ENCODE measurements at regions not wholly inside any gene's neighbourhood (a gene's known extent, or its start where the extent isn't known, plus 50 kb on each side); places are given as distances from the start of the nearest gene placed in this dataset.
"Not testable (repeated sequence)": the region's sequence is repeated elsewhere in the genome, so short reads cannot be mapped to it uniquely, and the experiment has no call there.

DNA sequence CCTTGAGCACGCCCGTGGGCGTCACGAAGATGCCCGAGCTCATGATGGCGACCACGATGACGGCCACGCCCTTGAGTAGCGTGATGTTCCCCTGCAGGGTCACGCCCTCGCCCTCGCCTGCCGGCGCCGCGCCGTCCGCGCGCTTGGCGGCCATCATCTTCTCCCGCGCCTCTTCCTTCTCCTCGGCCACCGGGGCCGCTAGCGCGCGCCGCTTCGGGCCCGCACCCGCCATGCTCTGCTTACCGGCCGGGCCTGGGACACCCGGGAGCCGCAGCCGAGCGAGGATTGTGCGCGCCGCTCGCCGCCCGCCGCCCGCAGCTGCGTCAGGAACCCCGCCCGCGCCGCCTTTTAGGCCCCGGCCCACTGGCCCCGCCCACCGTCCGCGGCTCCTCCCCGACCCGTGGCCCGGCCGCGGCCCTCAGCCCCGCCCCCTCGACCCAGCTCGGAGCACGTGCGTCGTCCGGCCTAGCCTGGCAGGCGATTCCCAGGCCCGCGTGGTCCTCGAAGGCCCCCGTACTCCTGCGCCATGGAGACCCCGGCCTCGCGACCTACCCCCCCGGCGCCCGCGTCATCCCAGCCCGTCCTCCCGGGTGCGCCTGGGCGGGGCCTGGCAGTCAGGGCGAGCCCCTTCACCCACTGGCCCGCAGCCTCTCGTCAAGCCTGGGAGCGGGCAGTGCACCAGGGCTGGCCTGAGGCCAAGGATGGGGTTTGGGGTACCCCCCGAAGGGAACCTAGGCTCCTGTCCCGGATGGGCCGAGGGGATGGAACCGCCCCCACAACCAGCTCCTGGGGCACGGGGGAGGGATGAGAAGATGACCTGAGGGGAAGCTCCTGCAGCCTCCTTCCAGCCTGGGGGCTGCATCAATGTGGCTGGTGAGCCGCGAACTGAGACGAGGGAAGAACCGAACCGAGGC is 79.0 kb upstream of the METTL9 start (continued):
- TF ChIP-seq BACH1 (IDR thresholded peaks at IDR 0.05; ENCODE audit: borderline replicate concordance) (peak; percentile 87), TCF12 (IDR thresholded peaks at IDR 0.05; ENCODE audit: low read depth, low read length) (0 out of 2 replicates have a peak, but pooled peaks have one; percentile 8), MEF2B (IDR thresholded peaks at IDR 0.05; ENCODE audit: partially characterized antibody, poor library complexity, severe bottlenecking) (peak; percentile 40), LARP7 (IDR thresholded peaks at IDR 0.05) (0 out of 2 replicates have a peak, but pooled peaks have one; percentile 40), IKZF1 (conservative IDR thresholded peaks at IDR 0.05) (0 out of 2 replicates have a peak, but pooled peaks have one; percentile 47), POLR2A (IDR thresholded peaks at IDR 0.05; ENCODE audit: low read depth, low read length) (peak; percentile 75), ASH2L (IDR thresholded peaks at IDR 0.05; ENCODE audit: borderline replicate concordance, low read depth) (peak; percentile 83; the same call in 1 of the 2 replicates), DPF2 (IDR thresholded peaks at IDR 0.05) (peak; percentile 57; the same call in 1 of the 2 replicates), POLR2AphosphoS2 (IDR thresholded peaks at IDR 0.05; ENCODE audit: low read depth, low read length) (peak; percentile 39; the same call in 1 of the 2 replicates), TCF3 (IDR thresholded peaks at IDR 0.05; ENCODE audit: borderline replicate concordance, insufficient read depth, low read depth, low read length) (peak; percentile 31; the same call in 1 of the 2 replicates), HDAC6 (IDR thresholded peaks at IDR 0.05; ENCODE audit: unreplicated experiment) (peak; percentile 77), SMARCA5 (IDR thresholded peaks at IDR 0.05) (0 out of 2 replicates have a peak, but pooled peaks have one; percentile 37), RB1 (IDR thresholded peaks at IDR 0.05; ENCODE audit: borderline replicate concordance) (peak; percentile 23; the same call in 1 of the 2 replicates), SRF (IDR thresholded peaks at IDR 0.05; ENCODE audit: low read depth in 2 of 2, low read length in 2 of 2) (0 out of 4 replicates have a peak, but pooled peaks of 1 of the 2 experiments have one; percentile 19)
- TF ChIP-seq, protein P1, sequence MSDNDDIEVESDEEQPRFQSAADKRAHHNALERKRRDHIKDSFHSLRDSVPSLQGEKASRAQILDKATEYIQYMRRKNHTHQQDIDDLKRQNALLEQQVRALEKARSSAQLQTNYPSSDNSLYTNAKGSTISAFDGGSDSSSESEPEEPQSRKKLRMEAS (IDR thresholded peaks at IDR 0.05; ENCODE audit: low read depth, low read length), result peak; percentile 87
- TF ChIP-seq, protein P2, sequence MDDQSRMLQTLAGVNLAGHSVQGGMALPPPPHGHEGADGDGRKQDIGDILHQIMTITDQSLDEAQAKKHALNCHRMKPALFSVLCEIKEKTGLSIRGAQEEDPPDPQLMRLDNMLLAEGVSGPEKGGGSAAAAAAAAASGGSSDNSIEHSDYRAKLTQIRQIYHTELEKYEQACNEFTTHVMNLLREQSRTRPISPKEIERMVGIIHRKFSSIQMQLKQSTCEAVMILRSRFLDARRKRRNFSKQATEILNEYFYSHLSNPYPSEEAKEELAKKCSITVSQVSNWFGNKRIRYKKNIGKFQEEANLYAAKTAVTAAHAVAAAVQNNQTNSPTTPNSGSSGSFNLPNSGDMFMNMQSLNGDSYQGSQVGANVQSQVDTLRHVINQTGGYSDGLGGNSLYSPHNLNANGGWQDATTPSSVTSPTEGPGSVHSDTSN (IDR thresholded peaks at IDR 0.05; ENCODE audit: insufficient replicate concordance, low read depth, low read length), result peak; percentile 9

DNA sequence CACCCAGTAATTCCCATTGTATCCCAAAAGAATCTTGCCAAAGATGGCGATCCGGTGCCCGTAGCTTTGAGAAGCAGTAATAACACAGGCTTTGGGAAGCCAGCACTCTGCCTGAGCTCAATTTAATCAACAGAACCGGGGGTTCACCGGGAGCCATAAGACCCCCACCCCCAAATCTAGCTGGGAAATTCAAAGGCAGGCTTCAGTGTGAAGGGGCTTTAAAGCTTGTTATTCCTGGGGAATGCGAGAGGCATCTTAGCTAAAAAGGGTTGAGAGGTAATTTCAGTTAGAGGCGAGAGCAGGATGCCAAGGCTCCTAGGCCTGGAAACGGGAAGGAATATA is 78.4 kb upstream of the METTL9 start:
- intact Hi-C loops (cut with micrococcal nuclease; ENCODE audit: unreplicated experiment); SMC1A ChIA-PET (ENCODE audit: uncharacterized antibody, unreplicated experiment); CTCF ChIA-PET; ATAC-seq; H3K4me3 ChIP-seq; in situ Hi-C loops (cut with MboI); DNase-seq (ENCODE audit: low read depth, low spot score); H4K20me1 ChIP-seq (ENCODE audit: control insufficient read depth, insufficient read depth); FAIRE-seq; H3K9ac ChIP-seq (ENCODE audit: control insufficient read depth, insufficient read depth, low read length); BruUV-seq (replicated peaks); H2AFZ ChIP-seq (ENCODE audit: control insufficient read depth, low read depth, low read length); H3K27ac ChIP-seq (ENCODE audit: control insufficient read depth, insufficient read depth); H3K36me3 ChIP-seq (ENCODE audit: control insufficient read depth in 2 of 2, insufficient read depth in 2 of 2, low read length in 1 of 2); H3K9me3 ChIP-seq (replicated peaks; ENCODE audit: control insufficient read depth, insufficient read depth, low read length); H3K4me2 ChIP-seq (ENCODE audit: control insufficient read depth, insufficient read depth); H3K4me1 ChIP-seq (ENCODE audit: control insufficient read depth, insufficient read depth, low read length); H3K27me3 ChIP-seq (replicated peaks in 1 of 2; ENCODE audit: control insufficient read depth in 2 of 2, insufficient read depth in 2 of 2, low read length in 1 of 2): not testable (repeated sequence)
- POLR2A ChIA-PET, result interaction anchor here (0.6 to 0.7 kb wide), 3 partner anchors 79 to 800 kb away, joined by 4 to 8 read pairs (median 7); partner anchors contain the start of gene METTL9
- H3K79me2 ChIP-seq (ENCODE audit: control insufficient read depth, insufficient read depth, low read length), result peaks cover 28% of the 10 kb centered on the region
- RAD21 ChIA-PET (ENCODE audit: unreplicated experiment), result interaction anchor here (0.7 kb wide), 1 partner anchor 332 kb away, joined by 3 read pairs; no protein-coding TSS in a partner anchor
- WGBS (ENCODE audit: insufficient coverage, insufficient replicate concordance, low lambda C conversion rate, missing lambda C conversion rate), result 92% methylated on average over 8 of the region's 8 CpGs

Measured in GM12878 (cell line).